Femur (tissue), 1 donor: ENCODE measurements at regions not wholly inside any gene's neighbourhood (a gene's known extent, or its start where the extent isn't known, plus 50 kb on each side); places are given as distances from the start of the nearest gene placed in this dataset.
"Not testable (repeated sequence)": the region's sequence is repeated elsewhere in the genome, so short reads cannot be mapped to it uniquely, and the experiment has no call there.

ENCODE experiments used
- DNase-seq: peaks from one replicate; pipeline ENCODE4 v3.0.0-alpha.2; 2017

DNA sequence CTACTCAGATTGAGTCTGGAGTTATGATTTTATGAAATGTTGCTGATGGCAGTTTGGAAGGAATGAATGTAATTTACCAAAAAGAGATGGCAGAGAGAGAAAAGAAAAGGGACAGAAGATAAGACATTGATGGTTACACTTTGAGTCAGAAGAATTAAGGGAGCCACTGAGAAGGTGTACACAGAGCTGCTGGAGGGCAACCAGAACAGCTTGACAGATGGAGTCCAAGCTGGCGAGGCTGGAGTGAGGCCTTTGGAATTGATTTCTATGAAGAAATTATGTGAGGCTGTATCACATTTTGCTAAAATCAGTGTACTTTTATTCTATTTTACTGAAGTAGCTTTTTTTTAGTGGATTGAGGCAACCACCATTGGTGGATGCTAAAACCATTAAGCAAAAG, 740.5 kb downstream of the REEP3 start:
- DNase-seq = no peak

DNA sequence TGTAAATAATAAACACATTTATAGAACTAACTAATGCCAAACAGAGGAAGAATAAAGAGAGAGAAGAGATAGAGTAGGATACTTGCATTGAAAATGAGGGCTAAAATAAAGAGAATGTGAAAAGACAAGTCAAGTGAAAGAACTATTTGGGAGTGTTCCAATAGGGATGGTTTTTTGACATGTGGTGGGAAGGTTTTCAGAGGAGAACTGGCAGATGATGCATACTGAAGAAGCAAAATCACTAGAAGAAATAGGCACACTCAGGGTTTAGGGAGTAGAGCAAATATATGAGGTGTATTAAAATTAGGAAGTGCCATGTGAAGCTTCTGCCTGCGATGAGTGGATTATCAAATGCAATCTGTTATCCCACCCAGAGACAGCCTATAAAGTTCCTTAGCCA, 744.8 kb downstream of the REEP3 start:
- DNase-seq = no peak

DNA sequence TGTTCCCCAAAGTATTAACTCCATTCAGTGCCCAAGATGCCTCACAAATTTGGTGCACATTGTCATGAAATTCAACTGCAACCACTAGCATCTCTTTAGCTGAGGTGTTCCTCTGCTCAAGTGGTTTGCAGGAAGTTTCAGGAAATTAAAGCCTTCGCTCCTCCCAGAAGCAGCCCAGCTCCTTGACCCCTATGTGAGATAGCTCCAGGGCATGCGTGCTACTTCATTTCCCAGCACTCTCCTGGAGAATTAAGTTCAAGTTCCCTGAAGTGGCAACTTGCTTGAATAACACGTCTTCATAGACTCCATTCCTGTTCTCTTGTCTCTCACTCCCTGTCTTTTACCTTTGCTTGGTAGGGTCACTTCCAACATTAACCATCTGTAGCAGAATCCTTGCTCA, 750.3 kb downstream of the REEP3 start:
- DNase-seq = no peak

DNA sequence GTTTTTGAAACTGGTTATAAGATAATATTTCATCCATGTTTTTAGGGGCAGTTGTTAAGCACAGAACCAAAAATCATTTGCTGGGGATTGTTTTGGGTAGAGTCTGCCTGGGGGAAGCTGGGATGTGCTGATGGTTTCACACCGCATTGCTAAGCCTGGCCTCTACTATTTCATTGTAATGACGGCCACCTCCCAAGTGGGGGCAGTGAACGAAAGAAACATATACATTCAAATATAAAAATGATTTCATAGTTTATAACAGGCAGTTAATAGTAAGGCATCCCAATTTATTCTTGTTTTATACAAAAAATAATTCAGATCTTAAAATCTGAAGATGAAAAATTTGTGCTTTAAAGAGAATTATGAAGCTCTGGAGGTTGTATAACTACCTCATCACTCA, 750.8 kb downstream of the REEP3 start:
- no peak for DNase-seq

DNA sequence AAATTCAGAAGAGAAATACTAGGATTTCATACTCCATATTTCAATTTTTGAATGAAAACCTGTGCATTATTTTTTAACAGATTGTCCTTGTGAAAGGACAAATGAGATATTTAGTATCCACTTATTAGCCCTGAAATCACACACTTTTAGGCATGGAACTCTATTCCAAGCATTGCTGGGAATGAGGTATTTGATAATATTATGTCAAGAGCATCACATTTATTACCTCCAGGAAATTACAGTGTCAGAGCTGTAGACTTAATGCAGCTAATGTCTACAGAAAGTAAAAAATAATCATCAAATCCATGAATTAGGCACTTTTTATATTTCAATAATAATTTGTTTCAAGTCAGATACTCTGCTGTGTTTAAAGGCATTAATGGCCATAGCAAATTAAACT, 753.8 kb downstream of the REEP3 start:
- DNase-seq = no peak

DNA sequence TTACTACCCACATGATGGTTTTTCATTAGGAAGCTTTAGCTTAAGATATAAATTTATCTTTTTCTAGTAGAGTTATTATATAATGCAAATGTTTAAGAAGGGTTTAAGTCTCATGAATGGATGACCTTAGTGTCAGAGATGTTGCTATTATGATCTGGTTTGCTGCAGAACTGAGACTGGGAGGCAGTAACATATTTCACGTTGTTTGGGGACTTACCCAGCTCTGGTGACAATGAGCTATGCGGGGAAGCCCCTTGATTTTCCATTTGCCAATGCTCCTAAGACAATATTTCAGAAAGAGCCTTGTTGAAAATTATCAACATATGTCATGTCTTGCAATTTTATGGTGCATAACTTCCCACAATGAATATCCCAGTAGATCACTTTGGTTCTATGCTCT, 754.6 kb downstream of the REEP3 start:
- DNase-seq = no peak

DNA sequence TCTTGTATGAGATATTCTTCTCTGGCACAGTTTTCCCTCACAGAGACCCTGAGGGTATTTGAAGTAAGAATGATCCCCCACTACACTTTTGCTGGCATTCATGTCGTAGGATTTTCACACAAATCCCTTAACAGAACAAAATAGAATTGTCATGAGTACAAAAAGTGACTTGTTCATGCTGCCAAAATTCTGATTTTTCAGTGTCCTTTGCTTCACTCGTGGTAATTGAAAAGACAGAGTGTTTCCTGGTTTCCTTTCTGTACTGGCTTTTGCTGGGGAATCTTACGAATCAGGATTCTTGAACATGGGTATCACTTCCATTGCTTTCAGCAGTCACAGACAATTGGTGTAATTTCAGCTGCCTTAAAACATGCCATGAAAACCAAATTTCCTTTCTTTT, 756.3 kb downstream of the REEP3 start:
- DNase-seq = no peak

DNA sequence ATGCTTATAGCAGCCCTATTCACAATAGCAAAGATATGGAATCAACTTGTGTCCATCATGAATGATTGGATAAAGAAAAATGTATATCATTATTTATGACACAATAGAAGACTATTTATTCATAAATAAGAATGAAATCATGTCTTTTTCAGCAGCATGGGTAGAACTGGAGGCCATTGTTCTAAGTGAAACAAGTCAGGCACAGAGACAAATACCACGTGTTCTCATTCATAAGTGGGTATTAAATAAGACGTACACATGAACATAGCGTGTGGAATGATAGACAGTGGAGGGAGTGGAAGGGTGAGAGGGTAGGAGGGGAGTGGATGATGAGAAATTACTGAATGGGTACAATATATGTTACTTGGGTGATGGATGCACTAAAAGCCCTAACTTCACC, 762.4 kb downstream of the REEP3 start:
- no peak for DNase-seq

DNA sequence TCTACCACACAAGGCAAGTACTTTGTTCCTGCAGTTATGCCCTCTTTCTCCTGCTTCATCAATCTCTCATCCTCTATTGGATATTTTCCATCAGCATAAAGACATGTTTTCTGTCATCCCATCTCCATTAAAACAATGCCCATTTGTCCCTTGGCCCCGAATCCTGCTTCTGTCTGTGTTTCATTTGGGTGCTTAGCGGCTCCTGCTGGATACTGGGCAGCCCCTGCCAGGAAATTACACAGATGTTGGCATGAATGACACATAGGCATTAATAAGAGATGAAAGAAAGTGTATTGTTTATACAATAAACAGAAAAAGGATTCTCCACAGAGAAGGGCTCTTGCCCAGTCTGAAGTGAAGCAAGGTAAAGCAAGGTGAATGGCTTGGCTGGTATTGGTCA, 765.3 kb downstream of the REEP3 start:
- DNase-seq = no peak

DNA sequence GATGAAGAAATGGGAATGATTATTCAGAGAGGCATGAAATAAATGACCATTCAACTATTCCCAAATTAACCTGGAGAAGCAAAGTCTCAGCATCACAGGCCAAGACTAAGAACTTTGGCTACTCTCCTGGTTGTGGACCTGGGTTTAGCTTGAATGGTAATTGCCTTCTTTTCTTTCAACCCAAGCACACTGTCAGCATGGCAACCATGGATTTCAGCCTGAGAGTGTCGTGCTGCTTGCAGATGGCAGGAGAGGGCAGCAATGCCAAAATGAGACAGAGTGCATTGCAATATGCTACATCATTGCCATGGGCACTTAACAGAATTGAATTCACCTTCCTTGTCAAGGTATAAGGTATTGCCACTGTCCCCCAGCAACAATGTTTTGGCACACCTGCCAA, 767.2 kb downstream of the REEP3 start:
- DNase-seq = no peak

DNA sequence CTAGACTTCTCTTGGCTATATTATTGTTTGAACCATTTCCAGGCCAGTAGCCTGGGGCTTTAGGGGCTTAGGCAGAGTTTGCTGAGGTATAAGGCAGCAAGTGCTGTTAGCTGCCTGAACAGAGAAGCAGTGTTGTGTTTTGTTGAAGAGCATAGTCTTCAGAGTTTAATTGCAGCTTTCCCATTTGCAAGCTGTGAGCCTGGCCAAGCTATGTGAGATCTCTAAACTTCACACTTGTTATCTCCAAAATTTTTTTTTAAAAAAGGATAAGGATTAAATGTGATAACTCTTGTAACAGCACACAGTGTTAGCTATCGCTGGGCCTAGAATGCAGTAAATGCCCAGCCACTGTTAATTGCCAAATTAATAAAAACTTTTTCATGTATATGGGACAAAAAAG, 782.4 kb downstream of the REEP3 start:
- DNase-seq = no peak

DNA sequence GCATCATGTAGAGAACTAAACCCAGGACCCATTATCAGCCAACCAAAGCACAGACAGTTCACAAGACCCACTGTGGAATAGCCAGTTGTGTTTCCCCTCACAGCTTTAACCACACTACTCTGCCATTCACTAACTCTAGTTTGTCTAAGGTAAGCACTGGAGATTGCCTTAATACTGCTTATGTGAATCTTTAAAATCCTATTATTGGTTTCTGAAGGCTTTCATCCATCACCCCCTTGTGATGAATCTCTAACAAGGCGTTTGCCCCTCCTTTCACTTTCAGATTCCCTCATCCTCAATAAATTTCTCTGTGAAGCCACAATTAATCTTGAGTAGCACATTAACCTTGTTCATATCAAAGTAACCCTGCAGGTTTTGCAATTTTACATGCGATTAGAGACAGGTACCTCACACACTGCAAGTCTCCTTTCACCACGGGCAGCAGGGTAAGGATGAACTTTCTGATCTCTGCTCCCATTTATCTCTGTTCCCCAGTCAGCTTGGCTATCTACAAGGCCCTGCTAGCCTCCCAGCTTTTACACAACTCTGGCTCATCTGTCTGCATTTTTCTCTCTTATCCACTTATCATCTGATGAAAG, 785.6 kb downstream of the REEP3 start:
- no peak for DNase-seq

DNA sequence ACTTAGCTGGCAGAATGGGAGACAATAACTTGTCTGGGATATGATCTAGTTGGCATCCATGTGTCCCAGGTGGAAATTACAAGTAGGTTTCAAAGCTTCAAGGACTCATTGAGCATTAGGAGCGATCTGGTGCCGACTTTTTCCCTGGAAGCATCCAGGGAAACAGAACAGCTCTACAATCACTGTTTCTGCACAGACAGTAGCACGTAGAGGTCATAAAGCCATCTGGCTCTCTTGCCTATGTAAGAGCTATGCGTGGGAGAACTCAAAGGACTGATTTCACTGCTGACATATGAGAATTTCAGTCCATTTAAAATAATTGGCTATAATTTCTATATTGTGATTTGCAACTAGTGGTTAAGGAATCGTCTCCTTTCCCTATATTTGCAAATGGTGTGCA, 791.7 kb downstream of the REEP3 start:
- no peak for DNase-seq

DNA sequence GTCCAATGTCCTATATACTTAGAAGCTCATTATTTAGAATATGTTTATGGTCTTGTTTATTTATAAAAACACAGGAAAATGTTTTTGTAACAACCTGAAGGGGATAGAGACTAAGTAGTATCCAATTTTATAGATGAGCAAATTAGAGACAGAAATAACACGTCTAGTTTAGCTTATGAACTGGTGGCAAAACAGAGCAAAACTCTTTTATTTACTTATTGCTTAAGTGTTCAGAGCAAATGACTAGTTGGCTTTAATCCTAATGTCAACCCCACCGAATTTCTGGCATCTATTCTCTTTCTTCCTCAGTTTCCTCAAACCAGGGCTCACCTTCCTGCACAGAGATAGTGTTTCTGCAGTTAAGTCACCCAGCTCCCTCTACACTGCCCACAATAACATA, 792.8 kb downstream of the REEP3 start:
- DNase-seq = no peak

DNA sequence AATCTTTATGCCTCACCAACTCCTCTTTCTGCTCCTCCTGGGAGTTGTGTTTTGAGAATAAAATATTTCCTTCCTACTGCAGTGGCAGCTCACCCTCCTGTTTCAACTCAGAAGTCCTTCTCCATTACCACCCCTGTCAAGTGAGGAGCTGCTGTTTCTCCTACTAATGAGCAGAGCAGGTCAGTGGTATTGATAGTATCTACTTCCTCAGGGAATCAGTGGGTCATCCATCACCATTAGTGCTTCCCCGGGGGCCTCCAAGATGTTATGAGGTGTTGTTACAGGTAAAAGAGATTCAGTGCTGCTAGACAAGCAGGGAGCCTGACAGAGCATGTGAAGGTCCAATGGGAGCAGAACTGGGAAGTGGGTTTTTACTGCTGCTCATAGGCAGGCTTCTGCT, 795.2 kb downstream of the REEP3 start:
- no peak for DNase-seq

DNA sequence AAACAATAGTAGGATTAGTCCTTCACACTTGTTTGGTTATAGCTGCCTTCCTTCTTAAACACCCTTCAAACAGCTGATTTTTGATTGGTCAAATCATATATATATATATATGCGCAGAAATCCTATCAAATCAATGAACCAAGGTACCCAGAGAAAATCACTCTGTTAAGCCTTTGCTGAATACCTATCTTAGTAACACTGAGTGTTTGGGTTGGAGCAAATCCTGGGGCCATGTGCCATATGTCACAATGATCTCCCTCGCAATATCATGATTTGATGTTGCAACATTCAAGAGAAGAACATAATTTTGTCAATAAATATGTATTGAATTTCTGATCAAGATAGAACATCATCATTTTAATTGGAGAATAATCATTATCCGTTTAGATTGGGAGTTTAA, 795.6 kb downstream of the REEP3 start:
- DNase-seq = no peak

DNA sequence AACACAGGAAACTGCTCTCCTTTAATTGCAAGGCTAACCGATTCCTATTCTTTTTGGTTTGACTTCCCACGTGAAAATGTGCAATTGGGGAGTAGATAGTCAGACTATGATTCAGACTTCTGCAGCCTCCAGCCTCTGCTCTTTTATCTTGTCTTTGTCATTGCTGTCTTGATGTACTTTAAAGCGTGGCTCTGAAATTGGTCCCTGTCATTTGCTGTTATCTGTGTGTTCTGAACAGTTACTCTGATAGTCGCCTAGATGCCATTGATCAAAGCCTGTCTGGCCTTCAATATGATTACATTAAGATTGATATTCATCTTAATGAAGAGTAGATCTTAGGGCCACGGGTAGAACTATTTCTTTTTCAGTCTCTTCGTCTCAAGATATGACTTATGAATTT, 799.2 kb downstream of the REEP3 start:
- DNase-seq = no peak

DNA sequence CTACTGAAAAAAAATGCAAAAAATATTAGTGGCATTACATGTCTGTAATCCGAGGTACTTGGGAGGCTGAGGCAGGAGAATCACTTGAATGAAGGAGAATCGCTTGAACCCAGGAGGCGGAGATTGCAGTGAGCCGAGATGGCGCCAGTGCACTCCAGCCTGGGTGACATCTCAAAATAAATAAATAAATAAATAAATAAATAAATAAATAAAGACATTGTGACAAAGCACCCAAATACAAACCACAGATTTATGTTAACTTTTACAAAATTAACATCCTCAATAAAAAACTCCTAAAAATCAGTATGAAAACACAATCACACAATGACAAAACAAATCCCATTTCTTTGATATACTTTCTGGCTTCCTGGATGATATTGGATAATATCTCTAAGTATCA, 808.3 kb downstream of the REEP3 start:
- DNase-seq = no peak

DNA sequence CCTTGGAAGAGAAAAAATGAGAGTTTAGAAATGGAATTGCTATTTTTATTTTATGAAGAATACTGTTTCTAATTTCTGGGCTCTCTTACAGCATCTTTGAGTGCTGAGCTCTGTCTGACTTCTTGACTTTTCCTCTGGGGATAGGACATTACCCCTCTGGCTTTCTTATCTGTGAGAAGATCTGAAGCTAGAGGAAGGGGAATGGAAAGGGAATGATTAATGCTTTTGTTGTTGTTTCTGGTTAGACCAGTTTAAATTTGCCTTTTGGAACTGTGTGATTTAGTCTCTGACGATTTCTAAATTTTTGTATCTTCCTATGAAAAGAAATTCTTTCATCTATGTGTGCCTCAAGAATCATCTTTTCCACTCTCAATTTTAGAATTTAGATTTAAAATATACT, 811.4 kb downstream of the REEP3 start:
- no peak for DNase-seq

DNA sequence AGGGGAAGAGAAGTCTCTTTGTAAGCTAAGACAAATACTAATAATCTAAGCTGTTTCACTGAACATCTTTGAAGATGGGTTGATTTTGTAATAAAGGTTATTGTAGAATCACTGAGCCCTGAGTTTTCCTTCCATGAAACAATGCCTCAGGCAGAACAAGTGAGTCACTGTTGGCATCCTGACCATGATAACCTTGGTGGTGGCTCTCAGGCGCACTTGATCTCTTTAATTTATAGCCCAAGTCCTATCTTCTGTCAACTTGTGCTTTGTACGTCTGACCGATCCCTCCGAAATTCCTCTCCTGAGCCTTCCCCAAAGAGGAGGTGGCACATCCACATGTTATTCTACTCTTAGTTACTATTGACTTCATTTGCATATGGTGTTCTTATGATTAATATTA, 812.9 kb downstream of the REEP3 start:
- DNase-seq = no peak

DNA sequence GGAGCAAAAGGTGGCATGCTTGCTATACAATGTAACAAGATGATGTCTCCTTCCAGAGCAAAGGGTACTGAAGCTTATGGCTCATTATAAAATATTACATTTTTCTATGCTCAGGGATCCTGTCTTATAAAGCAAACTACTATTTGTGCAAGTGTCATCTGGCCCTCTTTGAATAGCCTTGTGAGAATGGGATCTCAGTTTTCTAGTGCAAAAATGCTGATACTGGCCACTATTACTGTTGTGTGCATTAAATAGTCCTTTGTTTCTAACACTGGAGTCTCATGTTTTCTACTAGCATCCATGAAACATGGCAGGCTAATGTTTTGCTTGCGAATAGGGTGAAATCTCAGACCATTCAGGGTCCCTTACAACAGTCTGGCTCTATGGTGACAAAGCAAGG, 823.0 kb downstream of the REEP3 start:
- DNase-seq = no peak

DNA sequence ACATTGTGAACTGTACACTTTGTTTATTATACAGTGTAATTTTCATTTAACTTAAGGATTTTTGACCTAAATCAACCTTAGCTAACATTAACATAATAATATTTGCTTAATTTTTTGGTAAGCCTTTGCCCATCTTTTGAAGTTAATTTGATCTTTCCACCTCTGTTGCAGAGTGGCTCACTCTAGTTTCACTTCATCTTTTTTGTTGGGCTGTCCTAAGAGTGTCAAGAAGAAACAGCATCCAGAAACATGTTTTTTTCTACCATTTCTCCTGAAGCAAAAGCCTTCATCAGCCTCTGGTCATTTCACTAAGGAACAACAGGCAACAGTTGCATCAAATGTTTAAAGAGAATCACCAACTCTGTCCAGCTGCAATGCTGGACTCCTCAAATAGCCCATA, 824.7 kb downstream of the REEP3 start:
- DNase-seq = no peak

DNA sequence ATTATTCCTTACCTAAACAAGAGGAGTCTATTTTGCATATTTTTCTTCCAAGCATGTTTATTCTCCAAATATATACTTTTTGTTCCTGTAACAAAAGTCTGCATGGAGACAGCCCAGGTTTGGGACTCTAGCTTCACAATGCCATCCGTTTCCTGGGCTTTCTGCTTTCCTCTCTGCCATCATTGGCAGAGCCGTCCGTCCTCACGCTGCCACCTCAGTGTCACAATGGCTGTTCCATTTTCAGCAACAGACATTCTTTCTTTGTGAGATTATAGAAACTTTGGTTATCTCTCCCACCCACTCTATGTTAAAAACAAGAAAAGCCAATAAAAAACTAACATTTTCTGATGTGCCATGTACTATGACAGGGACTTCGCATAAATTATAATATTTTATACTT, 825.2 kb downstream of the REEP3 start:
- no peak for DNase-seq

DNA sequence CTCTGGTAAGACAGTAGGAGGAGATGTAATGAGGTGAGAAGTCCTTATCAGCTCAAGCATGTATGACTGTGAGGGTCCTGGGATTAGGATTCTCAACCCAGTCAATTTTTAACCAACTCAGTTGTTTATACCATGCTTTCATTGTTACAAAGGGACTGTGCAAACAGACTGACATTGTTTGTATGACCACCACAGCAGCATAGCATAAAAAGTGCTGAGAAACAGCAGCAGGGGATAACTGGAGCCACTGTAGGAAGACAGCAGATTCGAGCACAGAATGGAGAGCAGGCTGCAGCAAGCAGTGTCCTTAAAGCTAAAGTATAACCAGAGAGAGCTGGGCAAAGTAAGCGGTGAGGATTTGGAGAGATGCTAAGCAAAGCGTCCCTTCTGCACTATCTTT, 829.5 kb downstream of the REEP3 start:
- no peak for DNase-seq

DNA sequence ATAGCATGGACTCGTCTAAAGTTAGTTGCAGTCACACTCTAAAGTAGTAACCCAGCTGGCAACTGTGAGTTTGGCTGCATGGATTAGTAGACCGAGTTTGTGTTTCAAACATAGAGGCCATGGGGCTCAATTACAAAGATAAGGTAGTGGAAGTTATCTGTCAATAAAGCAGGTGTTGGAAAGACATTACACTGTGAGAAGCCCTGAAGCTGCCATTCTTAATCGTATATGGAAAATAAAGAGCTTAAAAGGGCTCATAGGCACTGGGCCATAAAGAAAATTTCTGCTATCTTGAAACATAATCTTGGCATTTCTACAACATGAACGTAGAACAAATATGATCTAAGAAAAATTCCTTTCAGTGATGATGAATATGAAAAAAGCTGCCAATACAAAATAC, 837.7 kb downstream of the REEP3 start:
- DNase-seq = no peak

DNA sequence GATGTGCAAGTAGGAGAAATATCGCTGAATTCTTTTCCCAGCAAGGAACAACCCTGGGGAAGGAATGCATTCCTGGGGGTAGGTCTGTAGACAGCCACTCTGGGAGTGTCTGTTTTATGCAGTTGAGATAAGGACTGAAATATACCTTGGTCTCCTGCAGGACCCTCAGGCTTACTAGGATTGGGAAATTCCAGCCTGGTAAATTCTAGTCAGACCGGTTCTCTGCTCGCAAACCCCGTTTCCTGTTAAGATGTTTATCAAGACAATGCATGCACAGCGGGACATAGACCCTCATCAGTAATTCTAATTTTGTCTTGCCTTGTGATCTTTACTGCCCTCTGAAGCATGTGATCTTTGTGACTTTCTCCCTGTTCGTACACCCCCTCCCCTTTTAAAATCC, 839.0 kb downstream of the REEP3 start:
- not testable (repeated sequence) for DNase-seq
